HG02840 (cell line): ENCODE measurements at regions not wholly inside any gene's neighbourhood (a gene's known extent, or its start where the extent isn't known, plus 50 kb on each side); places are given as distances from the start of the nearest gene placed in this dataset.
"Not testable (repeated sequence)": the region's sequence is repeated elsewhere in the genome, so short reads cannot be mapped to it uniquely, and the experiment has no call there.

ENCODE experiments used
- ATAC-seq: cut with Tn5 transposase; IDR thresholded peaks from one replicate; pipeline ENCODE4 v1.9.1; 2021; ENCODE audit warnings: mild to moderate bottlenecking, moderate library complexity, moderate number of reproducible peaks; ENCODE audit not compliant: unreplicated experiment, low FRiP score

DNA sequence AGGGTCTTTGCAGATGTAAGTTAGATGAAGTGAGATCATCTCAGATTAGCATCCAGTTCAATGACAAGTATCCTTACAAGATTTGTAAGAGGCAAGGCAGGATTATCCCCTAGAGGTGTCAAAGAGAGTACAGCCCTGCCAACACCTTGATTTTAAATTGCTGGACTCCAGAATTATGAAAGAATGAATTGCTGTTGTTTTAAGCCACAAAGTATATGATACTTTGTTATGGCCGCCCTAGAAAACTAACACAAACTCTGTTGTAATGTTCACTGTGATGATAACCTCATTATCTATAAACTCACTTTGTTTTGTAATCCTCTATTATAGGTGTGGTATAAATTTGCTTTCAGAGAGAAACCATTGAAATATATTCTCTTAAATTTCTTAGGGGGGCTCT is 249.0 kb upstream of the SPOPL start:
- ATAC-seq = no peak

DNA sequence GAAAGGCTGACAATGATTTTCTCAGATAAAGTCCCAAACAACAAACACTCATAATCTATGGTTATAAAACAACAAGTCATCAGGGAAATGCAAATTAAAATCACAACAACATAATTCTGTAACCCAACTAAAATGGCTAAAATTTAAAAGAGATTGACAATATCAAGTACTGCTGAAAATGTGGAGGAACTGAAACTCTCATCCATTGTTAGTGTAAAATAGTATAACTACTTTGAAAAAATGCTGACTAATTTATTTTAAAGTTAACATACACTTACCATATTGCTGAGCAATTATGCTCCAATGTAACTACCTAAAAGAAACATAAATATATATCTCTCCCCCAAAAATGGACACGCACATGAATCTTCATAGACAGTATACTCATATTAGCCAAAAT is 245.9 kb upstream of the SPOPL start:
- ATAC-seq = no peak

- peak; percentile 75 for ATAC-seq
Observed at GRCh38 chr2:138267161-138267901, 234.2 kb upstream of the SPOPL start.

- peak; percentile 30 for ATAC-seq
Observed at GRCh38 chr2:138267902-138268254, 233.7 kb upstream of the SPOPL start.

- no peak for ATAC-seq
Observed at GRCh38 chr2:138269765-138270164, 231.8 kb upstream of the SPOPL start.

GRCh38 chr2:138271467-138271866 is 230.1 kb upstream of the SPOPL start:
- ATAC-seq = no peak

- no peak for ATAC-seq
Observed at GRCh38 chr2:138272524-138273195, 228.9 kb upstream of the SPOPL start.

GRCh38 chr2:138273280-138273679 is 228.3 kb upstream of the SPOPL start:
- ATAC-seq = not testable (repeated sequence)

GRCh38 chr2:138274421-138275291 is 226.9 kb upstream of the SPOPL start:
- ATAC-seq = no peak

DNA sequence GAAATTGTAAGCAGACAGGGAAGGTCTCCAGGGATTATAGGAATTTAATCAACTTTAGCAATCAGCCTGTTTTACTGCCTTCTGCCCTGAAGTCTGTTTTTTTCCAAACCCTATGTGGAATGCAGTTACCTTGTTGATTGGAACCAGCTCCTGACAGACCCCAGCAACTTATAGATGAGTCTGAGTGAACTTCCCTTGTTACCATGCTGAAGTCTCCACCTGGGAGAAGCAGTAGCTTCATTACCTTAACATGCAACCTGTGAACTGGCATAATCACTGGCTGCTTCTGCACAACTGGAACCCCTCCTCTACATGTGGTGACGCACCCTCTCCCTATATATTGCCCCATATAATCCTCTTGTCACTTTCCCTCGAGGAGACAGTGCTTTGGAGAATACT is 226.3 kb upstream of the SPOPL start:
- ATAC-seq = no peak

DNA sequence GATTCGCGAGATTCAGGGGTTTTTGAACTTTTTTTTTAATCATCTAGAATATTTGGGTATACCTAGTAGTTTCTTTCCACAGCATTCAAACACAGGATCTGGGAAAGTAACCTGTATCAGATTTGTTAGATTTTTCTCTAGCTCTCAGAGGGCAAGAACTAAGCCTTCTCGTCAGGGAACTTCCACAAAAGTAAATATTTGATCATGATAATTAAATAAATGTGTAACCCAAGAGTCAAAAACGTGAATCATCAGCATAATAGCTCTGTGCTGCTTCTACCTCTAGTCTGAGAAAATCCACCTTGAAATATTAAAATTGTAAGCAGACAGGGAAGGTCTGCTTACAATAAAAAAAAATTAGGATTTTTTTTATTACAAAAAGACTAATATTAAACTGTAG is 225.7 kb upstream of the SPOPL start:
- ATAC-seq = no peak

DNA sequence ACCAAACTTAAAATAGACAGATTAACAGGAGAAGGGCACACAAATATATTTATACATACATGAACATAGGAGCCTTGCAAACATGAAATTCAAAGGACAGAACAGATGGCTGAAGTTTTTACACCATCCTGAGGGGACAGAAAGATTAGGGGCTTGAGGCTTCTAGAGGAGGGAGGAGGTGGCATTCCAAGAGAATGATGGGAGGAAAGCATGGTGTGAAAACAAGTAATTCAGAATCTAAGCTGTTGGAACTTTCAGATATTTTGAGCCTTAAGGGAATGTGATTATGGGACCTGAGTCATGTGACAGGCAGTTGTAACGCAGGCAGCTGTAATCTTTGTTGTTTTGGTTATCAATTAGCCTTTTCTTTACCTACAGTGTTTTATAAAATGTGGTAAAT is 225.2 kb upstream of the SPOPL start:
- no peak for ATAC-seq

DNA sequence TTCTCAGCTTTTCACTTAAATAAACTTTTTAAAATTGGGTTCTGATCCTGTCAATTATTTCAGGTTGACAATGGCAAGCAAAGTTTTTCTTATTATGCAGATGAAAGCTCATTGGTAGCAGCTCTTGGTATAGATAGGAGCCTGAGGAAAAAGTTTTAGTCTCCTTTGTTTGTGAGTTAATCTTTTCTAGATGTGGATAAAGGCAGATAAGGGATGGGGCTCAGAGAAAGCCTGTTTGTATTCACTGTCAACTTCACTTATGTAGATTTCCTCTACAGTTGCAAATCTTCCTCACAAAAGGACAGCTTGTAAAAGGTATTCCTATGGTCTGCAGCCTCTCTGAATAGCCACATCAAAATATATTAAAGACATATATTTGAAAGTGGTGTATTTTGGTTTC is 224.5 kb upstream of the SPOPL start:
- ATAC-seq = no peak

- ATAC-seq = no peak
Observed at GRCh38 chr2:138279871-138280270, 221.7 kb upstream of the SPOPL start.

DNA sequence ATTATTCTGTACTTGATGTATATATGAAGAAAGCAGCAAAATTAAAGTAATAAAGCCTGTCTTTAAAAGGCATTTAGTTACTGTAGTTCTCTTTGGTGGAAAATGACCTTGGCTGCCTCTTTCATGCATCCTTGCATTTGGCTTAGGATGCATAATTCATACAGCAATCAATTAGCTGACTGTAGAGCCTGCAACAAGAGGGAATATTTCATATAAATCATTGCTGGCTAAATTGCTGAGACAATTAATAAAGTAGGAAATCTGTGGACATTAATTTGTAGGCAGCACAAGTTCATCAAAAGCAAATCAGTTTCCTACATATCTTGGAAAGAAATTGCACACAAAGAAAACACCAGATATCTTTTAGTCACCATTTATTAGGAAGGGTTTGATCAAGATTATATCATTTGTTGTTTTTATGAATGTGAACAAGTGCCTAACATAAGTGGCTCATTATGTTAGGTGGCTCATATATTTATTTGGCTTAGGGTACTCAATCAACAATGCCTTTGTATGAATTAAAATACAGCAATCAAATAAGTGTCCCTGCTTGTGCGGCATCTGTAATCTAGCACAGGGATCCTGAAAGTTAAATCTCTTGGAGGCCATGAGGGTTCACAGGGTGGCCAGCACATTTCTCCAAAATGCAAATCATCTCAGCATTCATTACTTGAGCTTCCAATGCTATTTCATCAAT is 220.4 kb upstream of the SPOPL start:
- no peak for ATAC-seq

DNA sequence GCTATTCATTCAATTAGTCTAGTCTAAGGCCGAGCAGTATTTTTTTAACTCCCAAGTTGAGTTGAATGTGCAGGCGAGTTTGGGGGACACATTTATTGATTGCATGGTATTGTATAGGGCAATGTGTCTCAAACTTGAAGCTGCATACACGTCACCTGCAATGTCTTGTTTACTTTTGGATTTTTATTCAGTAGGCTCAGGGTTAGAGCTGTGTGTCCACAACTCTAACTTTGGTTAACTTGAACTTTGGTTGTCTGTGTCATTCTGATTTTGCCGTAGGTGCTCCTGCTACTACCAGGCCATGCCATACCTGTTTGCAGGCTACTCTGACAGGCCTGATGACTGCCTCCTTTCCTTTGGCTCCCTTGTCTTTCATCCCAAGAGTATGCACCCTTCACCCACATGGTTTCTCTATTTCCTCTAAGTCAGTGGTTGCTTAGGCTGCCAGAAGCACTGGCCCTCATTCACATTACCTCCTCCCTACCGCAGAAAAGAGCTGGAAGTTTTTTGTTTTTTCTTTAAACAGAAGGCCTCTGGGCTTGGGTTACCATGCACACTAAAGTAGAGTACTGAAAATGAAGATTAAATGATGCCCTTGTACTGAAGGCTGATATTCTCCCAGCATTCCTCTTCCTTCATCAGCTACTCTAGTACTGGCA is 219.4 kb upstream of the SPOPL start:
- ATAC-seq = no peak

- ATAC-seq = no peak
Observed at GRCh38 chr2:138291805-138292204, 209.8 kb upstream of the SPOPL start.

DNA sequence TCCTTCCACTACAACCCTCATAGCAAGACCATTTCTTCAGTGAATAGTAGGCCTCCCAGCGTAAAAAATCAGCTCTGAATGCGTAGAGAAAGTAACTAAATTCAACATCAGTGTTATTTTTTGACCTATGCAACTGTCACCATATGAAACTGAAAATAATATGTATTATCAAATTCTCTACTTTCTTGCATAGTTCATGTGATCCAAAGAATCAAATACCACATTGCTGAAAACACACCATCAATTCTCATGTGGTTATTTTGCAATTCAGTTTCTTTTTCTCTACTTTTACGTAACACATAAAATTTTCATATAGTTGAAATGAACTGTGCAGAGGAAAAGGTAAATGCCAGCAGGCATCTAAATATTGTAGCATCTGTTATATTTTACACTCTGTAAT is 208.5 kb upstream of the SPOPL start:
- no peak for ATAC-seq

- no peak for ATAC-seq
Observed at GRCh38 chr2:138293549-138293948, 208.0 kb upstream of the SPOPL start.

DNA sequence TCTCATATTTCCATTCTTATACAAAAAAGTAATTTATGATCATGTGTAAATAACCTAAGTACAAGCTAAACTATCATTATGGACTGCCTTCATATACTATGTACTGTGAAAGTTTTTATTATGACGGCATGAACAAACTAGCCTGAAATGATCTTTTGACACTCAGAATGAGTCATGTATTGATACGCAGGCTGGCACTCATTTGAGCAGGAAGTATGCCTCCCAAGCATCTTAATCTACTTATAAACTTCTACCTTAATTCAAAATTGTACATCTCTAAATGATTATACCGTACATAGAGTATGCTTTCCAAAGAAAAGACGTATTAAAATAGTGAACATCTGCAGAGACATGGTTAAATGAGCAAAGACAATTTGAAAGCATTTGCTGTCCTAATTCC is 207.1 kb upstream of the SPOPL start:
- ATAC-seq = no peak
